KMS-11 (cell line): ENCODE measurements at regions not wholly inside any gene's neighbourhood (a gene's known extent, or its start where the extent isn't known, plus 50 kb on each side); places are given as distances from the start of the nearest gene placed in this dataset.

Experiments
- H2AFZ ChIP-seq: fragments of 200-600 bp; sonication (generic); 2 replicates; pipeline ENCODE4 v1.6.1; 2016; ENCODE audit warnings: antibody characterized with exemption, mixed run types, low read depth
- H3K27ac ChIP-seq: fragments of 200-600 bp; sonication (generic); 2 replicates; pipeline ENCODE4 v1.6.1; 2016; ENCODE audit warnings: mild to moderate bottlenecking, mixed run types
- H3K27me3 ChIP-seq: fragments of 200-600 bp; sonication (generic); 2 replicates; pipeline ENCODE4 v1.6.1; 2017; ENCODE audit warnings: mild to moderate bottlenecking, low read depth, mixed run types, moderate library complexity; ENCODE audit not compliant: insufficient read depth
- H3K36me3 ChIP-seq: fragments of 200-600 bp; sonication (generic); 2 replicates; pipeline ENCODE4 v1.6.1; 2017; ENCODE audit warnings: mild to moderate bottlenecking, mixed run types; ENCODE audit not compliant: insufficient read depth
- H3K4me1 ChIP-seq: fragments of 200-600 bp; sonication (generic); 2 replicates; pipeline ENCODE4 v1.6.1; 2016; ENCODE audit warnings: mild to moderate bottlenecking, low read depth, mixed run types; ENCODE audit not compliant: poor library complexity, severe bottlenecking
- H3K4me2 ChIP-seq: fragments of 200-600 bp; sonication (generic); 2 replicates; pipeline ENCODE4 v1.7.0; 2016; ENCODE audit warnings: mild to moderate bottlenecking, mixed run types
- H3K4me3 ChIP-seq: fragments of 200-600 bp; sonication (generic); IDR thresholded peaks from 2 replicates; pipeline ENCODE4 v1.6.1; 2017; ENCODE audit warnings: low read depth, low read length, mixed read lengths; ENCODE audit not compliant: insufficient read depth
- H3K79me2 ChIP-seq: fragments of 200-600 bp; sonication (generic); 2 replicates; pipeline ENCODE4 v1.6.1; 2016; ENCODE audit warnings: low read depth, mixed run types; ENCODE audit not compliant: insufficient read depth
- H3K9ac ChIP-seq: fragments of 200-600 bp; sonication (generic); 2 replicates; pipeline ENCODE4 v1.6.1; 2016; ENCODE audit warnings: mild to moderate bottlenecking, mixed run types
- H4K20me1 ChIP-seq: fragments of 200-600 bp; sonication (generic); 2 replicates; pipeline ENCODE4 v1.6.1; 2016; ENCODE audit warnings: mild to moderate bottlenecking, mixed run types; ENCODE audit not compliant: insufficient read depth
- CTCF ChIP-seq: fragments of 200-600 bp; sonication (generic); conservative IDR thresholded peaks from 2 replicates; pipeline ENCODE4 v1.6.1; 2017; ENCODE audit warnings: low read depth, mild to moderate bottlenecking, antibody characterized with exemption, low read length, moderate library complexity, mixed read lengths

DNA sequence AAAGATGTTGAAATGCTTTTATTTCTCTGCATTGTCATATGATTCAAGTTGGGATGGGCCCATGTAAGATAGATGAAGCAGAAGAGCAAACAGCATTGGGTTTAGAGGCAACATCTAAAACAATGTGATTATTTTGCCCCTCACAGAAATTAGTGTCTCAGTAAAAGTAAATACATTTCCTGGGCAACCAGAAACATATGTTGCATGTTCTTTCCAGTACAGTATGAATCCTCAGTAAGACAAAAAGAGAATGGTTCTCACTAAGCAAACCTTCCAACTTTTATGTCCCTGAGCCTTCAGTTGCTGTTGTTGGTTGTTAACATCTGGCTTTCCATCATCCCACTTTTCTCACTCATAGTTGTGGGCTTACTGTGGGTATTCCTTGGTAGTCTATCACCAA is 222.5 kb upstream of the PRPS1L1 start:
- Histone ChIP-seq H3K79me2 (no peaks in the 10 kb centered on the region), H3K36me3 (no peaks in the 10 kb centered on the region), H3K4me3 (no peak overlapping the region), H2AFZ (no peak overlapping the region), H3K9ac (no peak overlapping the region), H3K4me1 (no peaks in the 10 kb centered on the region), H3K27ac (no peak overlapping the region), H3K27me3 (no peaks in the 10 kb centered on the region), H3K4me2 (no peak overlapping the region), H4K20me1 (no peaks in the 10 kb centered on the region)
- no peak for TF ChIP-seq CTCF

- Histone ChIP-seq H2AFZ (no peak overlapping the region), H3K36me3 (no peaks in the 10 kb centered on the region), H3K4me1 (no peaks in the 10 kb centered on the region)
These were observed 230.1 kb upstream of the PRPS1L1 start for GRCh38 chr7:18257711-18258110.

GRCh38 chr7:18262058-18262457 is 233.5 kb upstream of the HDAC9 start:
- H3K27ac ChIP-seq: no peak overlapping the region
- H3K36me3 ChIP-seq: no peaks in the 10 kb centered on the region
- no peaks in the 10 kb centered on the region for H3K79me2 ChIP-seq

More at GRCh38 chr7:18257711-18258110, 230.1 kb upstream of the PRPS1L1 start:
- Histone ChIP-seq H4K20me1 (no peaks in the 10 kb centered on the region), H3K27ac (no peak overlapping the region), H3K27me3 (no peaks in the 10 kb centered on the region), H3K79me2 (no peaks in the 10 kb centered on the region), H3K4me3 (no peak overlapping the region), H3K4me2 (no peak overlapping the region), H3K9ac (no peak overlapping the region)
- no peak for TF ChIP-seq CTCF

DNA sequence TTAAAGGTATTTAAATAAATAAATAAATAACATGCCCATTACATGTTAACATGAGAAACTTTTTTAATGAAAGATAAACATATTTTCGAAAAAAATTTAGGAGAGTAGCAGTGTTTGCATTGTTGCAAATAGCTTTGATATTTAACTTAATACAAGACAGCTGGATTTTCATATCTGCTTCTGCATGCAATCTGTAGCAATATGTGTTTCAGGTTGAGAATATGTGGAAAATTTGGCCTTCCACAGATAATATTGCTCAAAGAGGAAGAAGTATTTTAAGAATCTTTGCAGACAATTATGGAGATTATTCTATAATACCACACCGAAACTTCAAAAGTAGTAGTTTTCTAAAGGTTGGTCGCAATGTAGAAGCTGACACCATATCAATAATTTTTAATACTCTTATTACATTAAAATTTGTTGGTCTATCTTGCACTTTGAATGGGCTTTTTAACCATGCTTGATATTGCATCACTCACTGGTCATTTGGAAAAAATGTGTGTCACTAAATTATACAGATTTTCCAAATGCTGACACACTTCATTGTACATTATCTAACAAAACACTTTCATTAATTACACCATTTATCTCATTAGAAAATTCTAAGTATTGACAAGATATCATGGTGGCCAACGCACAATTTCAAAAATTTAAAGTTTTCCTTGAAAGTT is 229.8 kb upstream of the HDAC9 start:
- no peak for TF ChIP-seq CTCF
- H2AFZ ChIP-seq: no peak overlapping the region
- no peaks in the 10 kb centered on the region for H3K27me3 ChIP-seq
- no peak overlapping the region for H3K4me3 ChIP-seq
- H3K4me1 ChIP-seq: no peaks in the 10 kb centered on the region
- H4K20me1 ChIP-seq: no peaks in the 10 kb centered on the region
- H3K79me2 ChIP-seq: no peaks in the 10 kb centered on the region
- no peak overlapping the region for H3K4me2 ChIP-seq
- no peak overlapping the region for H3K9ac ChIP-seq
- H3K27ac ChIP-seq: no peak overlapping the region
- H3K36me3 ChIP-seq: no peaks in the 10 kb centered on the region

More at GRCh38 chr7:18262058-18262457, 233.5 kb upstream of the HDAC9 start:
- no peak overlapping the region for H3K4me2 ChIP-seq
- no peaks in the 10 kb centered on the region for H3K27me3 ChIP-seq
- H3K9ac ChIP-seq: no peak overlapping the region
- no peak for TF ChIP-seq CTCF
- H4K20me1 ChIP-seq: no peaks in the 10 kb centered on the region
- no peaks in the 10 kb centered on the region for H3K4me1 ChIP-seq
- H3K4me3 ChIP-seq: no peak overlapping the region
- H2AFZ ChIP-seq: no peak overlapping the region
